Cardiac muscle cell (in vitro differentiated cells and primary cell): ENCODE measurements at regions not wholly inside any gene's neighbourhood (a gene's known extent, or its start where the extent isn't known, plus 50 kb on each side); places are given as distances from the start of the nearest gene placed in this dataset.

ENCODE experiments used
- DNase-seq, 2 donors: peaks; one replicate each; pipeline versions ENCODE4 v3.0.0 to v3.0.0-alpha.2; 2010 to 2017; ENCODE audit warnings: low read depth in 1 of 2, low spot score in 1 of 2
- H3K27ac ChIP-seq: fragments of 200-600 bp; sonication (generic); 2 replicates; pipeline ENCODE4 v1.5.1; 2016
- H3K27me3 ChIP-seq: fragments of 200-600 bp; sonication (generic); 2 replicates; pipeline ENCODE4 v1.6.0; 2016; ENCODE audit warnings: control low read depth
- H3K36me3 ChIP-seq: fragments of 200-600 bp; sonication (generic); 2 replicates; pipeline ENCODE4 v1.5.1; 2016; ENCODE audit warnings: control low read depth
- H3K4me1 ChIP-seq: fragments of 200-600 bp; sonication (generic); 2 replicates; pipeline ENCODE4 v1.8.1; 2017; ENCODE audit warnings: low read depth, mild to moderate bottlenecking, mixed run types
- H3K4me3 ChIP-seq: fragments of 200-600 bp; sonication (generic); 2 replicates; pipeline ENCODE4 v1.5.1; 2016; ENCODE audit warnings: mild to moderate bottlenecking
- H3K9me3 ChIP-seq: fragments of 200-600 bp; sonication (generic); 2 replicates; pipeline ENCODE4 v1.5.1; 2017; ENCODE audit warnings: low read depth, mild to moderate bottlenecking, control low read depth
- CTCF ChIP-seq: IDR thresholded peaks from 2 replicates; pipeline ENCODE4 v1.5.1; 2012; ENCODE audit warnings: low read depth, mild to moderate bottlenecking, low read length

- no peak for TF ChIP-seq CTCF
- no peak for DNase-seq
- H3K36me3 ChIP-seq, result no peaks in the 10 kb centered on the region
- no peak overlapping the region for H3K27ac ChIP-seq
- H3K9me3 ChIP-seq, result no peaks in the 10 kb centered on the region
- no peaks in the 10 kb centered on the region for H3K4me1 ChIP-seq
- H3K27me3 ChIP-seq, result no peaks in the 10 kb centered on the region
- H3K4me3 ChIP-seq, result no peak overlapping the region
Measured at GRCh38 chr5:109994135-109994534, 304.4 kb downstream of the MAN2A1 start.

GRCh38 chr5:109996246-109996645 is 306.5 kb downstream of the MAN2A1 start:
- DNase-seq, result no peak
- H3K4me3 ChIP-seq, result no peak overlapping the region
- H3K4me1 ChIP-seq, result no peaks in the 10 kb centered on the region
- no peak overlapping the region for H3K27ac ChIP-seq
- H3K36me3 ChIP-seq, result no peaks in the 10 kb centered on the region
- H3K9me3 ChIP-seq, result no peaks in the 10 kb centered on the region
- no peak for TF ChIP-seq CTCF
- no peaks in the 10 kb centered on the region for H3K27me3 ChIP-seq

GRCh38 chr5:109997161-109997560 is 307.4 kb downstream of the MAN2A1 start:
- no peak for DNase-seq
- no peaks in the 10 kb centered on the region for H3K36me3 ChIP-seq
- no peak overlapping the region for H3K27ac ChIP-seq
- H3K4me1 ChIP-seq, result no peaks in the 10 kb centered on the region
- H3K4me3 ChIP-seq, result no peak overlapping the region
- H3K9me3 ChIP-seq, result no peaks in the 10 kb centered on the region
- no peaks in the 10 kb centered on the region for H3K27me3 ChIP-seq
- no peak for TF ChIP-seq CTCF

- no peaks in the 10 kb centered on the region for H3K4me1 ChIP-seq
- no peak overlapping the region for H3K4me3 ChIP-seq
- peak in 1 of 2 donors; percentile 5 for DNase-seq
- no peak overlapping the region for H3K27ac ChIP-seq
- H3K36me3 ChIP-seq, result no peaks in the 10 kb centered on the region
- no peaks in the 10 kb centered on the region for H3K9me3 ChIP-seq
- TF ChIP-seq CTCF, result no peak
- H3K27me3 ChIP-seq, result no peaks in the 10 kb centered on the region
Measured at GRCh38 chr5:109998208-109998607, 308.5 kb downstream of the MAN2A1 start.

- no peak overlapping the region for H3K4me3 ChIP-seq
- H3K27ac ChIP-seq, result no peak overlapping the region
- no peak for TF ChIP-seq CTCF
- no peaks in the 10 kb centered on the region for H3K27me3 ChIP-seq
- DNase-seq, result no peak
- H3K36me3 ChIP-seq, result no peaks in the 10 kb centered on the region
- H3K4me1 ChIP-seq, result no peaks in the 10 kb centered on the region
- no peaks in the 10 kb centered on the region for H3K9me3 ChIP-seq
Measured at GRCh38 chr5:109998726-109999125, 309.0 kb downstream of the MAN2A1 start.

GRCh38 chr5:110001648-110002047 is 311.9 kb downstream of the MAN2A1 start:
- no peak overlapping the region for H3K27ac ChIP-seq
- H3K36me3 ChIP-seq, result no peaks in the 10 kb centered on the region
- no peak overlapping the region for H3K4me3 ChIP-seq
- no peaks in the 10 kb centered on the region for H3K4me1 ChIP-seq
- DNase-seq, result no peak
- H3K9me3 ChIP-seq, result no peaks in the 10 kb centered on the region
- TF ChIP-seq CTCF, result no peak
- no peaks in the 10 kb centered on the region for H3K27me3 ChIP-seq
